IPS DF 4.7 (cell line): ENCODE measurements at regions not wholly inside any gene's neighbourhood (a gene's known extent, or its start where the extent isn't known, plus 50 kb on each side); places are given as distances from the start of the nearest gene placed in this dataset.

Experiments
- DNase-seq: peaks from one replicate; pipeline ENCODE4 v3.0.0-alpha.2; 2013; ENCODE audit warnings: low spot score; ENCODE audit errors: extremely low read depth

GRCh38 chr2:138104071-138104470, 139.8 kb downstream of the HNMT start:
- DNase-seq, result no peak

GRCh38 chr2:138105358-138105757, 141.1 kb downstream of the HNMT start:
- no peak for DNase-seq

GRCh38 chr2:138106606-138107005, 142.3 kb downstream of the HNMT start:
- no peak for DNase-seq

- no peak for DNase-seq
Measured at GRCh38 chr2:138107288-138107687, 143.0 kb downstream of the HNMT start.

GRCh38 chr2:138110453-138111083, 146.3 kb downstream of the HNMT start:
- DNase-seq, result no peak

- no peak for DNase-seq
Measured at GRCh38 chr2:138112536-138112935, 148.3 kb downstream of the HNMT start.

- no peak for DNase-seq
Measured at GRCh38 chr2:138113871-138114525, 149.7 kb downstream of the HNMT start.

GRCh38 chr2:138115666-138116065, 151.4 kb downstream of the HNMT start:
- no peak for DNase-seq

- no peak for DNase-seq
Measured at GRCh38 chr2:138116456-138116855, 152.2 kb downstream of the HNMT start.

- DNase-seq, result no peak
Measured at GRCh38 chr2:138121666-138122661, 157.7 kb downstream of the HNMT start.

GRCh38 chr2:138122891-138123290, 158.6 kb downstream of the HNMT start:
- DNase-seq, result no peak

GRCh38 chr2:138123741-138124140, 159.5 kb downstream of the HNMT start:
- DNase-seq, result no peak

- DNase-seq, result no peak
Measured at GRCh38 chr2:138124521-138124920, 160.2 kb downstream of the HNMT start.

GRCh38 chr2:138125306-138126288, 161.3 kb downstream of the HNMT start:
- DNase-seq, result no peak

GRCh38 chr2:138132108-138132507, 167.8 kb downstream of the HNMT start:
- DNase-seq, result no peak

GRCh38 chr2:138137949-138138348, 173.7 kb downstream of the HNMT start:
- no peak for DNase-seq

GRCh38 chr2:138147796-138148195, 183.5 kb downstream of the HNMT start:
- no peak for DNase-seq

GRCh38 chr2:138155304-138155703, 191.0 kb downstream of the HNMT start:
- DNase-seq, result no peak

GRCh38 chr2:138157372-138157771, 193.1 kb downstream of the HNMT start:
- DNase-seq, result no peak

- DNase-seq, result no peak
Measured at GRCh38 chr2:138170485-138170884, 206.2 kb downstream of the HNMT start.

- no peak for DNase-seq
Measured at GRCh38 chr2:138171244-138171643, 207.0 kb downstream of the HNMT start.
